ENCODE measurements at regions not wholly inside any gene's neighbourhood (a gene's known extent, or its start where the extent isn't known, plus 50 kb on each side); places are given as distances from the start of the nearest gene placed in this dataset.
A peak's percentile ranks its signal among the peaks of the same experiment; 100 is the strongest.

- TF ChIP-seq ETS1 (conservative IDR thresholded peaks at IDR 0.05; ENCODE audit: control insufficient read depth, low read depth, low read length) (no peak), POLR2A (conservative IDR thresholded peaks at IDR 0.05) (no peak), TBL1XR1 (IDR thresholded peaks at IDR 0.05; ENCODE audit: low read length in 2 of 2) (no peak), ZNF311 (CRISPR knock-in tag; IDR thresholded peaks at IDR 0.05) (0 out of 2 replicates have a peak, but pooled peaks have one; percentile 11), FOXP4 (CRISPR knock-in tag; IDR thresholded peaks at IDR 0.05; ENCODE audit: borderline replicate concordance) (no peak), C11orf30 (IDR thresholded peaks at IDR 0.05; ENCODE audit: low read depth) (peak; percentile 8; the same call in 1 of the 2 replicates), CAMTA2 (CRISPR knock-in tag; conservative IDR thresholded peaks at IDR 0.05) (no peak), GATAD2A (IDR thresholded peaks at IDR 0.05) (no peak), BHLHE40 (IDR thresholded peaks at IDR 0.05; ENCODE audit: low read length) (no peak), ZBTB26 (CRISPR knock-in tag; IDR thresholded peaks at IDR 0.05) (peak; percentile 79; the same call in 1 of the 2 replicates), PRDM10 (IDR thresholded peaks at IDR 0.05; ENCODE audit: partially characterized antibody) (no peak), CREB3L1 (IDR thresholded peaks at IDR 0.05; ENCODE audit: borderline replicate concordance, low read depth) (no peak), ID3 (CRISPR knock-in tag; IDR thresholded peaks at IDR 0.05) (no peak), ID3 (tag; IDR thresholded peaks at IDR 0.05) (peak; percentile 61; the same call in 1 of the 2 replicates), TCF7 (IDR thresholded peaks at IDR 0.05; ENCODE audit: borderline replicate concordance) (no peak), CHAMP1 (IDR thresholded peaks at IDR 0.05) (no peak)
Measured at GRCh38 chr10:69734416-69734796, 67.3 kb upstream of the COL13A1 start (continued).

All from K562 (cell line).